HUES6 (cell line): ENCODE measurements at regions not wholly inside any gene's neighbourhood (a gene's known extent, or its start where the extent isn't known, plus 50 kb on each side); places are given as distances from the start of the nearest gene placed in this dataset.
"Not testable (repeated sequence)": the region's sequence is repeated elsewhere in the genome, so short reads cannot be mapped to it uniquely, and the experiment has no call there.

Experiments used
- H3K27ac ChIP-seq: 2 replicates; pipeline ENCODE4 v1.7.0; 2013; ENCODE audit warnings: low read depth, mild to moderate bottlenecking, low read length, inconsistent platforms
- H3K27me3 ChIP-seq: 2 replicates; pipeline ENCODE4 v1.6.1; 2013; ENCODE audit warnings: low read length; ENCODE audit not compliant: control insufficient read depth, insufficient read depth
- H3K36me3 ChIP-seq: 2 replicates; pipeline ENCODE4 v1.6.1; 2013; ENCODE audit warnings: low read length; ENCODE audit not compliant: control insufficient read depth, insufficient read depth
- H3K4me1 ChIP-seq: 2 replicates; pipeline ENCODE4 v1.6.1; 2013; ENCODE audit warnings: low read length; ENCODE audit not compliant: control insufficient read depth, insufficient read depth
- H3K4me3 ChIP-seq: 2 replicates; pipeline ENCODE4 v1.5.1; 2013; ENCODE audit warnings: low read depth, low read length
- H3K9ac ChIP-seq: one replicate; pipeline ENCODE4 v1.6.1; 2013; ENCODE audit warnings: mild to moderate bottlenecking, low read length
- H3K9me3 ChIP-seq: 2 replicates; pipeline ENCODE4 v1.6.1; 2013; ENCODE audit warnings: low read depth, low read length; ENCODE audit not compliant: control insufficient read depth, insufficient read depth

DNA sequence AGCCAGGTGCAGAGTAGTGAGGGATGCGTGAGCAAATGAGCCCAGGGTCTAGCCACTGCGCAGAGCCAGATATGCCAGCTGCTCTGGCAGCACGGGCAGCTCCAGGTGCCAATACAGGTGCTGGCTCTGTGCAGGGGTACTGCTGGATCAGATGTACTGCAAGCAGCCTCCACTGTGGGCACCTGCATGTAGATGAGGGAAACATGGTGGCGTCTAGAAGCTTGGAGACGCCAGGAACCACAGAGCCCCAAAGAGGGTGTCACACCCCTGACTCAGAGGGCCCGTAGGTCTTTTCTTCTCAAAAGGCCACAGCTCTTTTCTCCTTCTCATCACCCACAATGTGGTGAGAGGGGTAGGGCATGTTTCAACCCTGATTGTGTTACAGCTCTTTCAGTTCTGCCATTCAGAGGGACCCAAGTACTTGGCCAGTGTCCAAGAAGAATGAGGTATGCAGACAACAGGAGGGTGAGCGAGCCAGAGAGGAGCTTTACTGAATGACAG is 244.4 kb upstream of the SLITRK1 start:
- H3K4me1 ChIP-seq = no peaks in the 10 kb centered on the region
- no peaks in the 10 kb centered on the region for H3K36me3 ChIP-seq
- H3K4me3 ChIP-seq = no peak overlapping the region
- no peak overlapping the region for H3K27ac ChIP-seq
- H3K9me3 ChIP-seq = no peaks in the 10 kb centered on the region
- H3K27me3 ChIP-seq = no peaks in the 10 kb centered on the region
- no peak overlapping the region for H3K9ac ChIP-seq

- H3K4me3 ChIP-seq = no peak overlapping the region
- no peaks in the 10 kb centered on the region for H3K36me3 ChIP-seq
- no peak overlapping the region for H3K27ac ChIP-seq
- no peaks in the 10 kb centered on the region for H3K9me3 ChIP-seq
- no peaks in the 10 kb centered on the region for H3K27me3 ChIP-seq
- no peak overlapping the region for H3K9ac ChIP-seq
- H3K4me1 ChIP-seq = no peaks in the 10 kb centered on the region
These were observed 239.2 kb upstream of the SLITRK1 start for GRCh38 chr13:84121456-84121855.

DNA sequence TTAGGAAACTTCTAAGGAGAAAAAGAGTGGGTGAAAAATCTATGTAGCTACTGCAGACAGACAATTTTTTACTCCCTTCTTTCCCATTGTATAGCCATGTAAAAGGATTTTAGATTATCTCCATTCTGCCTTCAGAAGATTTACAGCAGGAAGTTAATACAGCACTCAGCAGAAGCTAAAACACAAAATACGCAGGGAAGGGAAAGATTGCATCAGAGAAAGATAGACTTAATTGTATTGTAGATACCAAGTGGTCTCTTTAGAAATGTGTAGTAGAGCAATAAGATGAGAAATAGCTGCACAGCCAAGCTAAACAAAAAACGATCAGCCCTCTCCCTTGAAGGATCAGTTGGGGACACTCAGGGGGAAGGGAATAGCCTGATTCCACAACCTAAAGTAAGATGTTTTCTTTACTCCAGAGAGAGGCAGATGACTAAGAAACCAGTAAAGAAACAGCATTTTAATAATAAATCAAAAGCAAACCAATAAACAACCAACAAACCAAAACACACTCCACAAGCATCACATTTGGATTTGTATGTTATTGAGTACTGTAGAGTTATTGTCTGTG is 236.7 kb upstream of the SLITRK1 start:
- H3K9me3 ChIP-seq = no peaks in the 10 kb centered on the region
- no peaks in the 10 kb centered on the region for H3K36me3 ChIP-seq
- H3K27ac ChIP-seq = no peak overlapping the region
- no peak overlapping the region for H3K4me3 ChIP-seq
- H3K9ac ChIP-seq = no peak overlapping the region
- no peaks in the 10 kb centered on the region for H3K4me1 ChIP-seq
- H3K27me3 ChIP-seq = no peaks in the 10 kb centered on the region

GRCh38 chr13:84098273-84098672 is 216.0 kb upstream of the SLITRK1 start:
- Histone ChIP-seq H3K27ac (no peak overlapping the region), H3K9me3 (no peaks in the 10 kb centered on the region), H3K36me3 (no peaks in the 10 kb centered on the region), H3K4me1 (no peaks in the 10 kb centered on the region), H3K9ac (no peak overlapping the region), H3K27me3 (no peaks in the 10 kb centered on the region), H3K4me3 (no peak overlapping the region)

- H3K36me3 ChIP-seq = no peaks in the 10 kb centered on the region
- no peaks in the 10 kb centered on the region for H3K4me1 ChIP-seq
- no peak overlapping the region for H3K4me3 ChIP-seq
- H3K9ac ChIP-seq = no peak overlapping the region
- H3K9me3 ChIP-seq = no peaks in the 10 kb centered on the region
- no peaks in the 10 kb centered on the region for H3K27me3 ChIP-seq
- no peak overlapping the region for H3K27ac ChIP-seq
These were observed 214.9 kb upstream of the SLITRK1 start for GRCh38 chr13:84097148-84097547.

DNA sequence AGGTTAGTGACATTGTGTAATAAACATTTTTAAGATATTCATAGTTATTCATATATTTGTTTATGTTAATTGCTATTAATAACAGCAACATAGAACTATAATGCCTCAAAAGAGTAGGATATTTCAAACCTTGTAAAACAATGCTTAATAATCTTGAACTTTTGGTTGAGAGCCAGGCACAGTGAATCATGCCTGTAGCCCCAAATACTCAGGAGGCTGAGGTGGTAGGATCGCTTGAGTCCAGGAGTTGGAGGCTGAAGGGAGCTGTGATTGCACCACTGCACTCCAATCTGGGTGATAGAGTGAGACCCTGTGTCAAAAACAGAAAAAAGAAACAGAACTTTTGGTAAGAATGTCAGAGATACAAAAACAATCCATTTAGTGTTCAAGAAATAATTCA is 213.9 kb upstream of the SLITRK1 start:
- Histone ChIP-seq H3K9ac (no peak overlapping the region), H3K27ac (no peak overlapping the region), H3K36me3 (no peaks in the 10 kb centered on the region), H3K4me3 (no peak overlapping the region), H3K4me1 (no peaks in the 10 kb centered on the region), H3K27me3 (no peaks in the 10 kb centered on the region), H3K9me3 (no peaks in the 10 kb centered on the region)

DNA sequence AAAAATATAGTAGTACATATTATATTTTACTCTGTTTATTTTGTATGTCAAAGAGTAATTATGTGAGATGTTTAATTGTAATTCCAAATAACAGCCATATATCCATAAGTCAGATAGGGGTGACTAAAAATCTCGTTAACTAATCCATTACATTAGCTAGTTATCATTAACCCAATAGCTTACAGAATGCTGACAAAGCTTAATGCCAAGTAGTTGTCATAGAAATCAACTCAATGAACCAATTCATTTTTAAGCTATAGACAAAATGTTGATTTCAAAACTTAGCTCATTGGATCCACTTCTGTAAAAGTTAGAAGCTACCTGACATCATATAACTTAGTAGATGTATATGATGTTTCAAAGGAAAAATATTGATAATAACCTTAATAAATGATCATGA is 206.7 kb upstream of the SLITRK1 start:
- Histone ChIP-seq H3K9ac (no peak overlapping the region), H3K36me3 (no peaks in the 10 kb centered on the region), H3K27ac (no peak overlapping the region), H3K4me1 (no peaks in the 10 kb centered on the region), H3K4me3 (no peak overlapping the region), H3K27me3 (no peaks in the 10 kb centered on the region), H3K9me3 (peaks cover 4% of the 10 kb centered on the region; the same call in 1 of the 2 replicates)

GRCh38 chr13:84086847-84087162 is 204.5 kb upstream of the SLITRK1 start:
- no peaks in the 10 kb centered on the region for H3K4me1 ChIP-seq
- H3K9me3 ChIP-seq = peaks cover 4% of the 10 kb centered on the region; the same call in 1 of the 2 replicates
- H3K9ac ChIP-seq = peak overlapping the region; percentile 71
- peak overlapping the region; percentile 85 for H3K4me3 ChIP-seq
- no peaks in the 10 kb centered on the region for H3K27me3 ChIP-seq
- H3K27ac ChIP-seq = no peak overlapping the region
- no peaks in the 10 kb centered on the region for H3K36me3 ChIP-seq

DNA sequence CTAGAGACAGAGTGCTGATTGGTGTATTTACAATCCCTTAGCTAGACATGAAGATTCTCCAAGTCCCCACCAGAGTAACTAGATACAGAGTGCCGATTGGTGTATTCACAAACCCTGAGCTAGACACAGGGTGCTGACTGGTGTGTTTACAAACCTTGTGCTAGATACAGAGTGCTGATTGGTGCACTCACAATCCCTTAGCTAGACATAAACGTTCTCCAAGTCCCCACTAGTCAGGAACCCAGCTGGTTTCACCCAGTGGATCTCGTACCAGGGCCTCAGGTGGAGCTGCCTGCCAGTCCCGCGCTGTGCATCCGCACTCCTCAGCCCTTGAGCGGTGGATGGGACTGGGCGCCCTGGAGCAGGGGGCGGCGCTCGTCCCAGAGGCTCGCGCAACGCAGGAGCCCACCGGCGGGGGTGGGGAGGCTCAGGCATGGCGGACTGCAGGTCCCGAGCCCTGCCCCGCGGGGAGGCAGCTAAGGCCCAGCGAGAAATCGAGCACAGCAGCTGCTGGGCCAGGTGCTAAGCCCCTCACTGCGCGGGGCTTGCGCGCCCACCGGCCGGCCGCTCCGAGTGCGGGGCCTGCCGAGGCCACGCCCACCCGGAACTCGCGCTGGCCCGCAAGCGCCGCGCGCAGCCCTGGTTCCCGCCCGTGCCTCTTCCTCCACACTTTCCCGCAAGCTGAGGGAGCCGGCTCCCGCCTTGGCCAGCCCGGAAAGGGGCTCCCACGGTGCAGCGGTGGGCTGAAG is 204.0 kb upstream of the SLITRK1 start:
- H3K4me1 ChIP-seq, H3K9me3 ChIP-seq, H3K27me3 ChIP-seq, H3K36me3 ChIP-seq, H3K27ac ChIP-seq: not testable (repeated sequence)
- H3K4me3 ChIP-seq = peak overlapping the region; percentile 85
- H3K9ac ChIP-seq = peak overlapping the region; percentile 71

GRCh38 chr13:84082462-84082861 is 200.2 kb upstream of the SLITRK1 start:
- Histone ChIP-seq H3K4me1 (no peaks in the 10 kb centered on the region), H3K9me3 (peaks cover 4% of the 10 kb centered on the region; the same call in 1 of the 2 replicates), H3K27ac (no peak overlapping the region), H3K9ac (no peak overlapping the region), H3K36me3 (no peaks in the 10 kb centered on the region), H3K27me3 (no peaks in the 10 kb centered on the region), H3K4me3 (no peak overlapping the region)

DNA sequence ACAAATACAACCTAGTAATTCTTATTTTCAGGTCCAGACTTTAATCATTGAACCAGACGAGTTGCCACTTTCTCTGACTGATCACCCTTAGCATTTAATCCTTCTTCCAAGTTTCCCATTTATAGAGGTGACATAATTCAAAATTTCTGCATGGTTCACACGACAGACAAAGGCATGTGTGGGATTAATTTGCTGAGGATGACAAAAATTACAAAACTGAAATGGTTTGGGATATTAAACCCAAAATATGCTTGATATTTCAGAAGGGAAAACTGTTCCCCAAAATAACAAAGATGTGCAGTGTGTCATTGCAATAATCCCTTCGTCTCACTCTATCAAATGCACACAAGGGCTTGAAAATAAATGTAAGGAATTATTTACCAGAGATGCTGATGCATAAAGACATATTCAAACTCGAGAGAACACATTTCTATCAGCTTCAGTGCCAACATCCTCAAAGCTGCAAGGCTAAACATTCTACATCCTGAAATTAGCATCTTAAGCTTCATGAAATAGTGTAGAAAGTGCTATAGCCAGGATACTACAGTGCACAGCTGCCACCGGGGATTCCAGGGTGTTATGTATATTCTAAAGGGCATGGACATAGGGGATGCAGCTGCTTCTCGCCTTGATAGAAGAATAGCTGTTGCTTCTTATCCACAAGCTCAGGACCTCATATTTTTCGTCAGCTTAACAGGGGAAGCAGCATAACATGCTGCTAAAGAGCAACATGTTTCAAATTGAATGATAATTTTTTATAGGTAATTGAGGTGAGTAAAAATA is 198.7 kb upstream of the SLITRK1 start:
- Histone ChIP-seq H3K36me3 (no peaks in the 10 kb centered on the region), H3K9ac (no peak overlapping the region), H3K27ac (no peak overlapping the region)

More for the DNA sequence above, 198.7 kb upstream of the SLITRK1 start:
- Histone ChIP-seq H3K27me3 (no peaks in the 10 kb centered on the region), H3K4me1 (no peaks in the 10 kb centered on the region), H3K9me3 (peaks cover 4% of the 10 kb centered on the region; the same call in 1 of the 2 replicates), H3K4me3 (no peak overlapping the region)
